ENCODE measurements at regions not wholly inside any gene's neighbourhood (a gene's known extent, or its start where the extent isn't known, plus 50 kb on each side); places are given as distances from the start of the nearest gene placed in this dataset.
"Not testable (repeated sequence)": the region's sequence is repeated elsewhere in the genome, so short reads cannot be mapped to it uniquely, and the experiment has no call there.

- not testable (repeated sequence) for DNase-seq
These were observed 54.7 kb upstream of the E2F3 start for GRCh38 chr6:20346948-20347347.

DNA sequence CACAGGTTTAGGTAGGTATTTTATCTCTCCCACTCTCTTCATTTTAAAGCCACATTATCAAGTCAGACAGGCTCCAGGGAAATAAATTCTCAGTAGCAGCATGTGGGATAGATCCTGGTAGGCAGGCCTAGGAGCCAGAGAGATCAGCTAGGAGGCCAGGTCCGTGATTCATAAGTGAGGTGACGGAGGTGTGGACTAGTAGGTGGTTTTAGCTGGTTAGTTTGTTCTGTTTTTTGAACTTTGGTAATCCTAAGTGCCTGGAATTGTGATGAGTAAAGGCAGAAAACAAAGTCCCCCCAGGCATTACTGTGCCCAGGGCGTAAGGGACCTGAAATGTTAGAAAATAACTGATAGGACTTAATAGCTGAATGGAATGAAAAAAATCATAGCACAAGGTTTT lies 53.6 kb upstream of the E2F3 start:
- DNase-seq = no peak

GRCh38 chr6:20349225-20349624 lies 52.5 kb upstream of the E2F3 start:
- DNase-seq = no peak

GRCh38 chr6:20350215-20350614 lies 51.5 kb upstream of the E2F3 start:
- no peak for DNase-seq

DNA sequence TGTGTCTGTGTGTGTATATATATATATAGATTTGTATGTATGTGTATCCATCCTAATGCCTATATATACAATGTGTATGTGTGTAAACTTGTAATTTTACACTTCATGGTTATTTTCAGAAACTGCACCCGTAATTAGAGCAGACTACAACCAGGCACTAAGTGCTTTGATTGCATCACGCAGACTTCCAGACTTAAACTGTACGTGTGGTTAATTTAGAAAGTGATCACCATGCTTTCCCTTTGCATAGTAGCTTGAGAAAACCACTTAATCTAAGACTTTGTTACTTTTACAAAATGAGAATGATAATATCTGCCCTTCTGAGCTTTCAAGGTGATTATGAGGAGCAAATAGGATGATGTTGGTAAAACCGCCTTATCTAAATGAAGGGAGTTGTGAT lies 50.1 kb upstream of the E2F3 start:
- no peak for DNase-seq
